ENCODE measurements at regions not wholly inside any gene's neighbourhood (a gene's known extent, or its start where the extent isn't known, plus 50 kb on each side); places are given as distances from the start of the nearest gene placed in this dataset.

- no peaks in the 10 kb centered on the region for H3K4me1 ChIP-seq (ENCODE audit: control insufficient read depth in 4 of 4, insufficient read depth in 4 of 4, low read length in 3 of 4)
- H3K27ac ChIP-seq (ENCODE audit: low read depth in 1 of 2, low read length in 2 of 2) = no peak overlapping the region
- no peak overlapping the region for H3K4me3 ChIP-seq (ENCODE audit: low read depth in 1 of 3, low read length in 3 of 3)
- H3K36me3 ChIP-seq (ENCODE audit: control insufficient read depth in 4 of 4, insufficient read depth in 3 of 4, low read depth in 1 of 4, low read length in 3 of 4) = no peaks in the 10 kb centered on the region
- TF ChIP-seq YY1 (IDR thresholded peaks at IDR 0.05) (no peak), REST (IDR thresholded peaks at IDR 0.05) (no peak), MAX (IDR thresholded peaks at IDR 0.05) (no peak), EGR1 (IDR thresholded peaks at IDR 0.05; ENCODE audit: low read depth in 2 of 2) (no peak), ZBTB33 (IDR thresholded peaks at IDR 0.05) (no peak), FOXA1 (IDR thresholded peaks at IDR 0.05) (no peak), TAF1 (conservative IDR thresholded peaks at IDR 0.05) (no peak), CTCF (IDR thresholded peaks at IDR 0.05; ENCODE audit: low read depth, low read length, missing input control) (no peak), HNF4A (conservative IDR thresholded peaks at IDR 0.05) (no peak)
- H3K9me3 ChIP-seq (ENCODE audit: control insufficient read depth in 4 of 4, low read length in 3 of 4) = no peaks in the 10 kb centered on the region
- no peak for DNase-seq (ENCODE audit: low spot score)
- H3K27me3 ChIP-seq (ENCODE audit: control insufficient read depth in 4 of 4, insufficient read depth in 4 of 4, low read length in 3 of 4) = no peaks in the 10 kb centered on the region
- no peak overlapping the region for H3K9ac ChIP-seq (ENCODE audit: low read depth in 1 of 2, low read length in 2 of 2)
Measured at GRCh38 chr6:77403424-77403823, 59.9 kb downstream of the HTR1B start.

- no peak overlapping the region for H3K27ac ChIP-seq (ENCODE audit: low read depth in 1 of 2, low read length in 2 of 2)
- no peak overlapping the region for H3K9ac ChIP-seq (ENCODE audit: low read depth in 1 of 2, low read length in 2 of 2)
- DNase-seq (ENCODE audit: low spot score) = no peak
- H3K36me3 ChIP-seq (ENCODE audit: control insufficient read depth in 4 of 4, insufficient read depth in 3 of 4, low read depth in 1 of 4, low read length in 3 of 4) = no peaks in the 10 kb centered on the region
- TF ChIP-seq SP1 (IDR thresholded peaks at IDR 0.05) (no peak), FOXA2 (IDR thresholded peaks at IDR 0.05) (no peak), ATF3 (IDR thresholded peaks at IDR 0.05) (no peak), RAD21 (IDR thresholded peaks at IDR 0.05) (no peak), YY1 (IDR thresholded peaks at IDR 0.05) (no peak), MAX (IDR thresholded peaks at IDR 0.05) (no peak), NR2F2 (IDR thresholded peaks at IDR 0.05) (no peak), CTCF (IDR thresholded peaks at IDR 0.05; ENCODE audit: low read depth, low read length, missing input control) (no peak), TAF1 (conservative IDR thresholded peaks at IDR 0.05) (no peak), HNF4G (IDR thresholded peaks at IDR 0.05) (no peak), JUND (IDR thresholded peaks at IDR 0.05) (no peak), EGR1 (IDR thresholded peaks at IDR 0.05; ENCODE audit: low read depth in 2 of 2) (no peak)
- WGBS = 70% methylated on average over 2 of the region's 2 CpGs
- no peaks in the 10 kb centered on the region for H3K27me3 ChIP-seq (ENCODE audit: control insufficient read depth in 4 of 4, insufficient read depth in 4 of 4, low read length in 3 of 4)
- H3K4me1 ChIP-seq (ENCODE audit: control insufficient read depth in 4 of 4, insufficient read depth in 4 of 4, low read length in 3 of 4) = no peaks in the 10 kb centered on the region
- no peak overlapping the region for H3K4me3 ChIP-seq (ENCODE audit: low read depth in 1 of 3, low read length in 3 of 3)
- no peaks in the 10 kb centered on the region for H3K9me3 ChIP-seq (ENCODE audit: control insufficient read depth in 4 of 4, low read length in 3 of 4)
Measured at GRCh38 chr6:77401231-77401630, 62.1 kb downstream of the HTR1B start.

Measured in liver (tissue), 8 donors.